Stimulated activated CD4-positive, alpha-beta T cell treated with anti-CD3 and anti-CD28 coated beads, TNF-alpha, amount 100 ng/mL, for 4 hours (primary cell): ENCODE measurements at regions not wholly inside any gene's neighbourhood (a gene's known extent, or its start where the extent isn't known, plus 50 kb on each side); places are given as distances from the start of the nearest gene placed in this dataset.

Experiments used
- DNase-seq, 3 experiments: peaks; one replicate each; pipeline ENCODE4 v3.0.0-alpha.2; 2020; ENCODE audit warnings: low read depth in 3 of 3

DNA sequence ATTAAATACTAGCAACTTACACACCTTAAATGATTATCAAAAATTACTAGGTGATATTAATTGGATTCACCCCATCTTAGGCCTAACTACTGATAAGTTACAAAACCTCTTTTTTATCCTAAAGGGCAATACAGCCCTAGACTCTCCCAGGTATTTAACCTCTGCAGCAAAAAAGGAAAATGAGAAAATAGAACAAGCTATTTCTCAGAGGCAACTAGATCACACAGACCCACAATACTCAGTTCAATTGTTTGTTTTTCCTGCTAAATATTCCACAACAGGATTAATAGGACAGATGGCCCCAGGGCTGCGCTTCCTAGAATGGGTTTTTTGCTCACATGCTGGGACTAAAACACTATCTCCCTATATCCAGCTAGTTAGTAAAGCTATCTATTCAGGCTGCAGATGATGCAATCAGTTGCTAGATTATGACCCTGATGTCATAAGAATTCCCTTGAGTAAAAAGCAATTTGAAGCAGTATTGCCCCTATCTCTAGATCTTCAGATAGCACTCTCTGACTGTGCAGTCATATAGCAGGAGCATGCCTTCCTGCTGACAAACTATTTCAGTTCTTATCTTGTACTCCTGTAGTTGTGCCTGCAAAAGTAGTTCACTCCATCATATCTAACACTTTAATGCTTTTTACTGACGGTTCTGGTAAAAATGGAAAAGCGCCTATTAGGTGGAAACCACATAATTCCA, 1595.5 kb upstream of the TENM4 start:
- DNase-seq = no peak

DNA sequence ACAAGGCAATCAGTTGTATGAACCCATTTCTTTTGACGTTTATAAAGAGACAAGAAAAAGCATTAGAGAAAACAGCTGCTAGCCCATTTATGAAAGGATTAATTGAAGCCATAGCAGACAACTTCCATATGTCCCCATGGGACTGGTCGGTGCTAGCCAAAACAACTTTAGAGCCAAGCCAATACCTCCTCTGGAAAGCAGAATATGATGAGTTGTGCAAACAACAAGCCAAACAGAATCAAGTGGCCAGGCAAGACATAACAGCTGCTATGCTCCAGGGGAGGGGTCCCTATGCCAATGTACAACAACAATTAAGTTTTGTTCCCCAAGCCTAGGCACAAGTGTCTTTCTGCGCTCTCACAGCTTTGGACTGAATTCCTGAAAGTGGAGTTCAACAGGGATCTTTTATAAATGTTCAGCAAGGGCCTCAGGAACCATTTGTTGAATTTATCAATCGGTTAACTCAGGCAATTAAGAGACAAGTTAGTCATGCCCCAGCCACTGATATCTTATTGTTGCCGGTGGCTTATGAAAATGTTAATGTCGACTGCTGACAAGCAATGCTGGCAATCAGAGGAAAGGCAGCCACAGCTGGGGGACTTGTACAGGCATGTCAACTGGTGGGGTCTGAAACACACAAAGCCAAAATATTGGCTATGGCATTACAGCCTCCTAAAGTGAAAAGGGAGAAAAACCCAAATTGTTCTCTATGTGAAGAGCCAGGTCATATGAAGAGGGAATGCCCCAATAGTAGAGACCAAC, 1593.1 kb upstream of the TENM4 start:
- DNase-seq = no peak

DNA sequence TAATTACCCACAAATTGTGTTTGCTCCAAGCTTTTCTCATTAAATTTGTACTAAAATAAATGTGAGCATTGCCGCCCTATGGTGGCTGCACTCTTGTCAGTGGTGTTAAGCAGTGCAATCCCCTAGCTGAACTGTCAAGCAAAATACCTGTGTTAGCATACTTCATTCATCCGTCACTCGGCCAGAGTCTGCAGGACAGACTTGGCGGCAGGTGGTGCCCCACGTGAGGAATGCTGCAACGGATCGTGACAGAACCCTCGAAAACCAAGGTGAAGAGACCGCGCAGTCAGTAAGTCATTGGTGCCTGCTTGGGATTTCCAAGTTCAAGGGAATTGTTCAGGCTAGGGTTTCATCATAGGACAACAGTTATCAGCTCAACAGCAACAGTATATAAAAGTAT, 1592.1 kb upstream of the TENM4 start:
- DNase-seq = no peak

DNA sequence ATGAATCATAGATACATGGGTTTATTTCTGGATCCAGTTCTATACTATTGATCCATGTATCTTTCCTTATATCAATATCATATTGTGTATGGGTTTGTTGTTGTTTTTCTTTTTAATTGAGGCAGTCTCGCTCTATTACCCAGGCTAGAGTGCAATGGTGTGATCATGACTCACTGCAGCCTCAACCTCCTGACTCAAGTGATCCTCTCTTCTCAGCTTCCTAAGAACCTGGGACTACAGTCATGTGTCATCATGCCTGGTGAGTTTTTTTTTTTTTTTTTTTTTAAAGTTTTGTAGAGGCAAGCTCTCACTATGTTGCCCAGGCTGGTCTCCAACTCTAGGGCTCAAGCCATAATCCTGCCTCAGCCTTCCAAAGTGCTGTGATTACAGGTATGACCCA, 1589.4 kb upstream of the TENM4 start:
- DNase-seq = no peak

DNA sequence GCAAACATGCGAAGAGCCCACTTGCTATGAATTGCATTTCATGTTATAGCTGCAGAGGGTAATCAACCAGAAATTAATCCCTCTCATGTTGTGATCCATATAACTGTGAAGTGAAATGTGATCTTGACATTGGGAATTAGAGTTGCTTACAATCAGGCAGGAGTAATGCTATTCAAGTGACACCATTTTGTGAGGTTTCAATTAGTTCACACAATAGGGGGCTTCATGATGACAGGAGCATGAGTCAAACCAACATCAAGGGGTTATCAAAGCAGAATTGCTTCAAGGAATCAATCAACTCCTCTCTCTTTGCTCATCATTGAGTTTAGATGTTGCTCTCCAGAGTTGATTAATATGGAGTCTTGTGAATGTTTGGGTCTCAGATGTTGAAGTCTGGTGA, 1585.2 kb upstream of the TENM4 start:
- DNase-seq = no peak

DNA sequence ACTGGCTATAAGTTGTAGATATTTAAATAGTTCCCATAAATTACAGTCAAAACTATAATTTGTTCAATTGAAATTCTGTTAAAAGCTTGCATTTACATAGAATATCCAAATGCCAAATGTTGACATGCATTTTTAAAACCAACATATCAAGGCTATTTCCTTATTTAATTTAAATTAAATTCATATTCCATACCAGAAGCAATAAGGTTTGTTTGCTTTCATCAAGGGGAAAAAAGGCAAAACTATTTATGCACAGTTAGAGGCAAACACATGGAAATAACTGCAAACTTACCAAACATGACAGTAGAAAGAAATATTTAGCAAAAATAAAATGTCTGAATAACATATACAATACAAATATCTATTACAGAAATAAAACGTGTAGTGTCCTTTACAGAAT, 1581.2 kb upstream of the TENM4 start:
- DNase-seq = no peak

DNA sequence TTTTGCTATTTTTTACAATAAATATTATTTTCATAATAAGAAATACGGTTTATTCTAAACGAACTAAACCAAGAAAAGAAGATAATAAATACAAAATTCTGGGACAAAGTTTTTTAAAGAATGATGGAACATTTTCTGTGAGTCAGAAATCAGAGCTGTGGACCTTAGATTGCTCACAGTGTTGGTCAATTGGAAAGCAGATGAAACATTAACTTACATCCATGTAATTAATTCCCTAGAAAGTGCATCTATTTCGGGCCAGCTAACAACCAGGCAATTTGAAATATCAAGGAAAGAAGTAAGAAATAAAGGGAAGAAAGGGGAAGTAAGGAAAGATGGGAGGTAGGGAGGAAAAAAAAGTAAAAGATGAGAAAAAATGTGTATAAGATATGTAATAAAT, 1569.8 kb upstream of the TENM4 start:
- DNase-seq = no peak

DNA sequence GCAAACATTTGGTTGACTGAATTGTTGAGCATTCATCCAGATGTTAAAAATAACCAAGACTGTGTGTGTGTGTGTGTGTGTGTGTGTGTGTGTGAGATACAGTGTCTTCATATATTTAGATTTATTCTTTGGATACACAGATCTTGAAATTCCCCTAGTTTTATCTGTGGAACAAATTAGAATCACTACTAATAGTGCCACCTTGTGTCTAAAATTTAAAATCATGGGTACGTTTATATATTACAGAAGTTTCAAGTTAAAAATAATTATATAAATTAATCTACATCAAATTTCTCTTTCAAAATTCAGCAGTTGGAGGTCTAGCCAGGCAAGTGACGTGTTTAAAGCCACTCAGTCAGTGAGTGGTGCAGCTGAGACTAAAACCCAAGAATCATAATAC, 1566.2 kb upstream of the TENM4 start:
- no peak for DNase-seq

DNA sequence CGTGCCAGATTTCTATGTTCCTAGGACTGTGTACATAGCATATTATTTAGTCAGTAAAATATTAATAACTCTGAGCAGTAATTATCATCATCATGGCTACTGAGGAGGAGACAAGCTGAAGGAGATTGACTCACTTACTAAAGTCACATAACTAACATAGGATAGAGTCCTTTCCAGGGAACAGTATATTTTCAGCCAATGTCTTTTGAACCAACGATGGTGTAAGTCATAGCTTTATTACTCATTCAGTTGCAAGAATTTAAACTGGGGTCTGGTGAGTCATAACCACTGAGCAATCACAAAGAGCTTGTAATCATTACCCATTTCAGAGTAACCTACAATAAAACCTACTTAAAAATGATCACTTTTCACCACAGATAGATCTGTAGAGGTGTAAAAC, 1564.8 kb upstream of the TENM4 start:
- no peak for DNase-seq

DNA sequence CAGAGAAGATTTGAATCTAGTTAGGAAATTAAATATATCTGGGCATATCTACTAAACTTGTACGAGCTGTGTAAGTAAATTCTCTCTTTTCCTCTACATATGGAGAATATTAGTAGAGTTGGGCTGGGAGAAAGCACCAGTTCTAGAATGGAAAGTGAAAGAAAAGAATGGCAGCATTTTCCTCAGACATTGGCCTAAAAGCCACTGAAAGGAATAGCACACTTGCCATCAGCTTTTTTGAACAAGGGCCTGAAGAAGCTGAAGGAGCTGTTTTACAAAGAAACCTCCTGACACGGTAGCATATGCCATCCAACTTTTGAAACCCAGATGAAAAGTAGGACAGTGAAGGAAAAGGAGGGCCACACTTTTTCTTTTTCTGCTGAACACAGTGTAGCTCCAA, 1563.7 kb upstream of the TENM4 start:
- no peak for DNase-seq

DNA sequence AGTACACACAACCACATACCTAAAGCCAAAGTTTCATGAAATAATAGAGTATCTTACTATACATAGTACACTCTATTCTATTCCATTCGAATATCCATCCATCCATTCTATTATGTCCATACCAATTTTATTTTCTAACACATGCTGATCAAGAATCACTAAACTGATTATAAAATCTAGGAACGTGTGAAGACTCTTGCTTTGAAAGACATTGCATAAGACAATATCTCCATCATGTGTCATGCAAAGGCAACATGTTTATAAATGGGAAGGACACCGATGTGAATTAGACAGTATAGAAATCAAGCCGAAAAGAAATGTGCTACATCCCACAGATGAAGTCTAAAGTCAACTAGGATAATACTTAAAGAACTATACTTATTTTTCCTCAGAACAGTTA, 1561.5 kb upstream of the TENM4 start:
- no peak for DNase-seq

DNA sequence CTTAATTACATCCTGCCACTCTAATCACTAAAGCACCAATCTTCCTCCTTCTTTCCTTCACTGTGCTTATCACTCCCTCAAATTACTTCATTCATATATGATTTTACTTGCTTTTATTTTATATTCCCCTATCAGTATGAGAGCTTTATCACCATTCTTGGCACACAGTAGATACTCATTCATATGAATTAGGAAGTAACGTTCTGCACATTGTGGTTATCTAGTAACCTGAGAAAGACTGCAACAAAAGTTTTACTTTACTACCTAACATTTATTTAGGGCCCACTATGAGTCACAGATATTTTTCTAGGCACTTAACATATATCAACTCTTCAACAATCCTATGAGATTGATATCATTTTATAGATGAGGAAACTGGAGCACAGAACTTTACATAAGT, 1559.9 kb upstream of the TENM4 start:
- DNase-seq = no peak

DNA sequence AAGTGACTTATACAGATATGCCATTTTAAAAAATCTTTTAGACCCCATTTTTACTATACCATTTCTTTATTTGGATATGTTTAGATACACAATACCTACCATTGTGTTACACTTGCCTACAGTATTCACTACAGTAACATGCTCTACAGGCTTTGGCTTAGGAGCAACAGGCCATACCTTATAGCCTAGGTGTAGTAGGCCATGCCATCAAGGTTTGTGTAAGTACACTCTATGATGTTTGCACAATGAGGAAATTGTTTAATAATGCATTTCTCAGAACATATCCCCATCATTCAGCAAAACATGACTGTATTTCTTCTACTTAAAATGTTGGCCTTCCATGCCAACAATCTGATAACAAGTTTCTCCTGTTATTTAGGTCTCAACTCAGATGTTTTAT, 1559.5 kb upstream of the TENM4 start:
- no peak for DNase-seq

DNA sequence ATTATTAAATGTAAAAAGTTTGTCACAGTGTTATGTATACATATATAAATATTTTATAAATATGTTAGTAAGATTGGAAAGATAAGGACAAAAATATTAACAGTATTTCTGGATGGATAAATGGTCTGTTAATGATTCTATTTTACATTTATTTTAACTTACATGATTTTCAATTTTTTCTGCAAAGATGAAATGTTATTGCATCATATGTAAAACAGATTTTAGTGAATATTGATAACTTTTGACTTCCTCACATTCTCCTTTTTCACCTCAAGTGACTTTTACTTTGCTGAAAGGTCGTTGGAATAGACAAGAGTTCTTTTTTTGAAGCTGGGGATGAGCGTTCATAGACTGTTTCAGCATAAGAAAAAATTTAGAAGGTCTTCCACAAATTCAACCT, 1554.7 kb upstream of the TENM4 start:
- no peak for DNase-seq

DNA sequence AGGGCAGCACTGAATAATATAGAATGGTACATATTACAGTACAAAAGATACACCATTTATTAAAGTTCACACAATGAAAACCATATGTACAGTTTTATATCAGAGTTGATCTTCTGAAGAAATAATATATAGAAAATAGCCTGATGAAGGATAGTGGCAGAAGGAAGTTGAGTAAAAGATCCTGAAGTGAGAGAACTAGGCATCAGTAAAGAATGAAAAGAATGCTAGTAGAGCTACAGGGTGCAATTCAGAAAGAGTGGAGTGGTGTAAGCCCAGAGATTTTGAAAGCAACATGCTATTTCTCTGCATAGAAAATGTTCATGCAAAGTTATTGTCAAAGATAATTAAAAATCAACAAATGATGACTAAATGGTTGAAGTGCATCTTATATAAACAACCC, 1552.7 kb upstream of the TENM4 start:
- no peak for DNase-seq

DNA sequence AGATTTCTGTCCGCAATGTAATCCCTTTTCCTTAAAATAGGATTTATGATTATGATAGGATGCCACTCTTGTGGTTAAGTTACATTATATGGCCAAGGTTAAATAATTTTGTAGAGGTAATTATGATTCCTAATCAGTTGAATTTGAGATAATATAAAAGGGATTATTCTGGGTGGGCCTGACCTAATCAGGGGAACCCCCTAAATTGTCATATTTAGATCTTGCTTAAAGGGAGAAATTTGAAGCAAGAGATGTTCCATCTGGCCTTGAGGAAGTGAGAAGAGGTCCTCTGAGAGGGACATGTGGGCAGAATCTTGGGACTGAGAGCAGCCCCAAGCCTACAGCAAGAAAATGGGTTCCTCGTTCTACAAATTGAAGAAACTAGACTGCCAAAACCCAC, 1550.1 kb upstream of the TENM4 start:
- DNase-seq = no peak

DNA sequence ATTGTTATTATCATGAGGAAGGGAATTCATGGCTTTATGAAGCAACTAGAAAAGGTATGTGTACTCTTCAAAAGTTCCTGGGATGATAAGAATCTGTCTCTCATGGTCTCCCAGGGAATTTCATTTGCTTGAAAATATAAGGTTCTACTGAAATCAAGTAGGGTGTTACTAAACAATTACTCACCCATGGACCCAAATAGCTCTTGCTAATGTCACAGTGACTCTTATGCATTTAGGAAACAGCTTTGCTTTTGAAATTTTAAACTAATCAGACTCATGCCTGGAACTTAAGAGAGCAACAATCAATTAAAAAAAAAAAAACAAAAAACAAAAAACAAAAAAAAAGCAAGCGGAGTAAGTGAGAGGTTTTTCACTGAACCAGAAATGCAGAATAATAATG, 1546.3 kb upstream of the TENM4 start:
- DNase-seq = no peak

DNA sequence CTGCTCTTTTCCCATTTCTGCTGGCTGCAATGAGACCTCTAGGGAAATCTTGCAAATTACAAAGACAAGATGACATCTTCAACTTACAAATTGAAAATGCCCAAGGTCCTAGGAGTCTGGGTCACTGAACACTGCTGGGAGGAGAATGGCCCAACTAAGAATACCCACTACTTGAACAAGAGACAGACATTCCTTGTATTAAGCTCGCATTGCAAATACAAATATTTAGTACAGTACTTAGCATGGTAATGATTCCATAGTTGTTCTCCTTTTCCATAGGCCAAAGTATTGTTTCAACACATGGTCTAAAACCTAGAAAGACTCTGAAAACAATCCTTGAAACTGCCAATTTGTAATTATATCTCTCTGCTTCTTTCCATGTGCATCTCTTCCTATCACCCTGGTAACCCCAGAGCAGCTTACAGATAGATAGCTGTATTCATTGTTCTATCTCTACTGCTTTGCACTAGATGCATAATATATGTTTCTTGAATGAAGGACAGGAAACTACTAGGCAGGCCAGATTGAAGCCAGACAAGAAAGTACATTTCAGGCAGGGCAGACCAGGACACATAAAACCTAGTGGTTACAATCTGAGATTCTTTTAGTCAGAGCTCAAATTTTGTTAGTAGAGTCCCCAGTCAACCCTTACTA, 1545.7 kb upstream of the TENM4 start:
- no peak for DNase-seq

DNA sequence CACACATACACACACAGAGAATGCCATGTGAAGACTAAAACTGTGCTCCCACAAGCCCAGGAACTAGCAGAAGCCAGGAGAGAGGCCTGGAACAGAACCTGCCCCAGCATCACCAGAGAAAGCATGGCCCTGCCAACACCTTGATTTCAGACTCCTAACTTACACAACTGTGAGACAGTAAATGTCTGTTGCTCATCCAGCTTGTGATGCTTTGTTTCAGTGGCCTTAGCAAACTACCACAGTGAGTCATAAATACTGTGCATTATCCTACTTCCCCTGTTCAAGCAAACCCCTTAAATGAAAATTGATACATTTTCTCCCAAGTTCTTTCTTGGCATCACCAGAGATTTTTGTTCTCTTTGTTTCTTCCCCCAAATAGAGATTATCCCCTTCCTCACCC, 1539.4 kb upstream of the TENM4 start:
- DNase-seq = no peak

DNA sequence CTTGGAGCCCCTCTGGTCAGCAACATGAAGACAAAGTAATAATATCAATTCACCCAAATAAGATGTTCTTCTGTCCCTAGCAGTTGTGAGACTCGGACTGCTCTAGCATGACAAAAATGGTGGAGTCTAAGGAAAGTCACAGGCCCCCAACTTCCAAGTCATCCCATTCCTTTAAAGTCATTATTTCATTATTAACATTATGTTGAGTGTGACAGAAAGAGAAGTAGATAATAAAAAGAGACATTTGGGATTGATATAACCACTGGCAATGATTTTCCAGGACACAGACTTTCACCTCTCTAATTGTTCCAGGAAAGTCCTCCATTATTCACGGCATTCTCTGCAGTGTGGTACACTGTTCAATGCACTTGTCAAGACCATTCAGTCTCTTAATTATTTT, 1533.0 kb upstream of the TENM4 start:
- DNase-seq = no peak

DNA sequence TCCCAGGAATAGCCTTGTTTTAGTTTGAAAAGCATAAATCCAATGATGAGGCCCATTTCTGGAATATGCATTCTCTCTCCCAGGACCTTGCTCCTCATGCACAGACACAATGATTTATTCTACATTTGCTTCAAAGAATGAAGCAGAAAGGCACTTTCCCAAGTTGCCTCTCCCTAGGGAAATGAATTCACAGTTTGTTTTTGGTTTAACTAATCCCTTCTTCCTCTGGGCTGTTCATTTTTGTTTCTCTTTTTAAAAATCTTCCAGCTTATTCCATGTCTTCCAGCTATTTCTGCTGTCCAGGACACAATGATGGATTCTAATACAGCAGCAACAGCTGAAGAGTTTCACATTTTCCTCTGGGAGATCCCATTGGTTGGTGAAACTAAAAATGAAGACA, 1529.2 kb upstream of the TENM4 start:
- DNase-seq = no peak

DNA sequence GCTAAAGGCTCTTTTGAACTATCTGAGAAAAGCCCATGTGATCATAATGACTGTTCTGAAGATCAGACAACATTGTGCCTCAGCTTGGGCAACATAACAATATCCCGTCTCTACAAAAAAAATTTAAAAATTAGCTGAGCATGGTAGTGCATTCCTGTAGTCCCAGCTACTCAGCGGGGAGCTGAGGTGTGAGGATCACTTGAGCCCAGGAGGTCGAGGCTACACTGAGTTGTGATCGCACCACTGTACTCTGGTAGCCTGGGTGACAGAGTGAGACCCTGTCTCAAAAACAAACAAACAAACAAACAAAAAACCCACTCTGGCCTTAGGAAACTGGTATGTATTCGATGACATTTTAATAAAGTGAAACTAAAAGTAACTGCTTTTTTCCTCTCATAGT, 1526.8 kb upstream of the TENM4 start:
- no peak for DNase-seq

DNA sequence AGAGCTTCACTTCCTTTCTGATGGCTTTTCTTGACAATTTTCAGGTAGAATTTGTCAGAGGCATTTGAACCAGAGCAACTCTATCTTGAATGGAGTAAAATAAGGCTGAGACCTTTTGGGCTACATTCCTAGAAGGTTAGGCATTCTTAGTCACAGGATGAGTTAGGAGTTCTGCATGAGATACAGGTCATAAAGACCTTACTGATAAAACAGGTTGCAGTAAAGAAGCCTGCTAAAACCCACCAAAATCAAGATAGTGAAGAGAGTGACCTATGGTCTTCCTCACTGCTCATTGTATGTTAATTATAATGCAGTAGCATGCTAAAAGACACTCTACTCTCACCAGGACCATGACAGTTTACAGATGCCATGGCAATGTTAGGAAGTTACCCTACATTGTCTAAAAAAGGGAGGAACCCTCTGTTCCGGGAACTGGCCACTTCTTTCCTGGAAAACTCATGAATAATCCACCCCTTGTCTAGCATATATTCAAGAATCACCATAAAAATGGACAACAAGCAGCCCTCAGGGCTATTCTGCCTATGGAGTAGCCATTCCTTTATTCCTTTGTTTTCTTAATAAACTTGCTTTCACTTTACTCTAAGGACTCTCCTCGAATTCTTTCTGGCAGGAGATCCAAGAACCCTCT, 1519.7 kb upstream of the TENM4 start:
- DNase-seq = no peak
